GM23338 (cell line): ENCODE measurements at regions not wholly inside any gene's neighbourhood (a gene's known extent, or its start where the extent isn't known, plus 50 kb on each side); places are given as distances from the start of the nearest gene placed in this dataset.

Source experiments
- ATAC-seq: fragments of 200-7000 bp; cut with Tn5 transposase; 3 replicates; pipeline ENCODE4 v1.9.1; 2020
- DNase-seq: peaks from one replicate; pipeline ENCODE4 v3.0.0-alpha.2; 2015; ENCODE audit warnings: low spot score
- H2AFZ ChIP-seq: fragments of 200-600 bp; sonication (generic); 2 replicates; pipeline ENCODE4 v1.8.0; 2016; ENCODE audit warnings: antibody characterized with exemption, mild to moderate bottlenecking, moderate library complexity
- H3F3A ChIP-seq: fragments of 200-600 bp; sonication (generic); replicated peaks from 2 replicates; pipeline ENCODE4 v1.8.0; 2017; ENCODE audit warnings: antibody characterized with exemption, mixed run types, low read depth
- H3K27ac ChIP-seq: fragments of 200-600 bp; sonication (generic); 2 replicates; pipeline ENCODE4 v1.6.1; 2016; ENCODE audit warnings: low read depth
- H3K27me3 ChIP-seq: fragments of 200-600 bp; sonication (generic); 2 replicates; pipeline ENCODE4 v1.8.0; 2016; ENCODE audit warnings: mild to moderate bottlenecking, mixed run types, moderate library complexity; ENCODE audit not compliant: insufficient read depth
- H3K36me3 ChIP-seq: fragments of 200-600 bp; sonication (generic); 2 replicates; pipeline ENCODE4 v1.8.0; 2016; ENCODE audit warnings: mild to moderate bottlenecking; ENCODE audit not compliant: insufficient read depth
- H3K4me1 ChIP-seq: fragments of 200-600 bp; sonication (generic); 2 replicates; pipeline ENCODE4 v1.8.0; 2016; ENCODE audit warnings: mild to moderate bottlenecking, moderate library complexity; ENCODE audit not compliant: insufficient read depth
- H3K4me2 ChIP-seq: fragments of 200-600 bp; sonication (generic); 2 replicates; pipeline ENCODE4 v1.7.1; 2017; ENCODE audit warnings: mixed run types
- H3K4me3 ChIP-seq: fragments of 200-600 bp; sonication (generic); 2 replicates; pipeline ENCODE4 v1.6.1; 2016; ENCODE audit warnings: mixed run types
- H3K79me2 ChIP-seq: fragments of 200-600 bp; sonication (generic); replicated peaks from 2 replicates; pipeline ENCODE4 v1.8.0; 2017; ENCODE audit warnings: mild to moderate bottlenecking; ENCODE audit not compliant: insufficient read depth
- H3K9me2 ChIP-seq: fragments of 200-600 bp; sonication (generic); 2 replicates; pipeline ENCODE4 v1.8.0; 2017; ENCODE audit not compliant: insufficient read depth
- H4K20me1 ChIP-seq: fragments of 200-600 bp; sonication (generic); replicated peaks from 2 replicates; pipeline ENCODE4 v1.8.0; 2017; ENCODE audit warnings: mild to moderate bottlenecking; ENCODE audit not compliant: insufficient read depth
- H3K27ac Mint-ChIP-seq: 2 replicates; pipeline ENCODE4 v1.8.0; 2020; ENCODE audit warnings: inconsistent platforms, mild to moderate bottlenecking, moderate library complexity, mixed read lengths
- H3K27me3 Mint-ChIP-seq: 3 replicates; pipeline ENCODE4 v1.8.0; 2022; ENCODE audit warnings: low read depth, mild to moderate bottlenecking, moderate library complexity, mixed read lengths, inconsistent platforms; ENCODE audit not compliant: insufficient read depth, poor library complexity
- H3K36me3 Mint-ChIP-seq: 3 replicates; pipeline ENCODE4 v1.8.0; 2021; ENCODE audit warnings: low read depth, mild to moderate bottlenecking, inconsistent platforms, moderate library complexity, mixed read lengths
- H3K4me1 Mint-ChIP-seq: 3 replicates; pipeline ENCODE4 v1.8.0; 2020; ENCODE audit warnings: mild to moderate bottlenecking, inconsistent platforms, mixed read lengths
- H3K4me3 Mint-ChIP-seq: 3 replicates; pipeline ENCODE4 v1.8.0; 2021; ENCODE audit warnings: moderate library complexity, mild to moderate bottlenecking, inconsistent platforms, mixed read lengths
- H3K9me3 Mint-ChIP-seq: 3 replicates; pipeline ENCODE4 v1.8.0; 2020; ENCODE audit warnings: moderate library complexity, mild to moderate bottlenecking, inconsistent platforms, mixed read lengths
- CREB1 ChIP-seq: fragments of 250-450 bp; sonication (Bioruptor Pico); IDR thresholded peaks from 2 replicates; pipeline ENCODE4 v1.5.0; 2020; ENCODE audit warnings: low read depth, mild to moderate bottlenecking, moderate library complexity
- EZH2 ChIP-seq: fragments of 200-600 bp; sonication (generic); IDR thresholded peaks from one replicate; pipeline ENCODE4 v1.8.0; 2017; ENCODE audit warnings: antibody characterized with exemption, mild to moderate bottlenecking, low read depth; ENCODE audit not compliant: unreplicated experiment
- JUNB ChIP-seq: IDR thresholded peaks from one replicate; pipeline ENCODE4 v1.6.1; 2016; ENCODE audit warnings: antibody characterized with exemption; ENCODE audit not compliant: unreplicated experiment
- NANOG ChIP-seq: IDR thresholded peaks from 2 replicates; pipeline ENCODE4 v1.6.1; 2016; ENCODE audit warnings: antibody characterized with exemption, borderline replicate concordance
- ZNF114 ChIP-seq: fragments of 250-450 bp; sonication (Bioruptor Pico); IDR thresholded peaks from 2 replicates; pipeline ENCODE4 v1.5.0; 2020; ENCODE audit warnings: mild to moderate bottlenecking, moderate library complexity
- TF ChIP-seq, protein P1 (sequence below): fragments of 250-450 bp; sonication (Bioruptor Pico); IDR thresholded peaks from 2 replicates; pipeline ENCODE4 v1.5.0; 2020; ENCODE audit warnings: mild to moderate bottlenecking, moderate library complexity
- TF ChIP-seq, protein P2 (sequence below), 2 experiments: fragments of 200-600 bp in 1 of 2; sonication (generic) in 1 of 2; conservative IDR thresholded peaks; 2 replicates each; pipeline versions ENCODE4 v1.5.1 to v1.6.1; 2016 to 2017; ENCODE audit warnings: antibody characterized with exemption in 2 of 2, low read depth in 2 of 2, mild to moderate bottlenecking in 2 of 2, moderate library complexity in 1 of 2

DNA sequence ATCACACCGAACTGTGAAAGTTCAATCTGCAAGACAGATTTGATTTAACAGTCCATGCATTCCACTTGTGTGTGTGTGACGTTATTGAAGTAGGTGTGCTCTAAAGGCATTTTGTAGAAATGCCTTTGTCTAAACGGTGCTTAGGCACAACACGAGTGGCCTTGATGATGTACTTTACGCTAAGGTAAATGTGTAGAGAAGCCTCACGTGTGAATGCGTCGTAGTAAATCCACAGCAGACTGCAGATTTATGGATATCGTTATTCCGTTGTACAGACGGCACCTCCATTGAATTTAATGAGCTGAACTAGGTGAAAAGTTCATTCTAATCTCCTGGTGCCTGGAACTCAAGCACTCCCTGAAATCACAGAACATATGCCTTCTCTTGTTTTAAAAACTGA is 202.8 kb upstream of the STXBP6 start (continued):
- TF ChIP-seq, protein P1, sequence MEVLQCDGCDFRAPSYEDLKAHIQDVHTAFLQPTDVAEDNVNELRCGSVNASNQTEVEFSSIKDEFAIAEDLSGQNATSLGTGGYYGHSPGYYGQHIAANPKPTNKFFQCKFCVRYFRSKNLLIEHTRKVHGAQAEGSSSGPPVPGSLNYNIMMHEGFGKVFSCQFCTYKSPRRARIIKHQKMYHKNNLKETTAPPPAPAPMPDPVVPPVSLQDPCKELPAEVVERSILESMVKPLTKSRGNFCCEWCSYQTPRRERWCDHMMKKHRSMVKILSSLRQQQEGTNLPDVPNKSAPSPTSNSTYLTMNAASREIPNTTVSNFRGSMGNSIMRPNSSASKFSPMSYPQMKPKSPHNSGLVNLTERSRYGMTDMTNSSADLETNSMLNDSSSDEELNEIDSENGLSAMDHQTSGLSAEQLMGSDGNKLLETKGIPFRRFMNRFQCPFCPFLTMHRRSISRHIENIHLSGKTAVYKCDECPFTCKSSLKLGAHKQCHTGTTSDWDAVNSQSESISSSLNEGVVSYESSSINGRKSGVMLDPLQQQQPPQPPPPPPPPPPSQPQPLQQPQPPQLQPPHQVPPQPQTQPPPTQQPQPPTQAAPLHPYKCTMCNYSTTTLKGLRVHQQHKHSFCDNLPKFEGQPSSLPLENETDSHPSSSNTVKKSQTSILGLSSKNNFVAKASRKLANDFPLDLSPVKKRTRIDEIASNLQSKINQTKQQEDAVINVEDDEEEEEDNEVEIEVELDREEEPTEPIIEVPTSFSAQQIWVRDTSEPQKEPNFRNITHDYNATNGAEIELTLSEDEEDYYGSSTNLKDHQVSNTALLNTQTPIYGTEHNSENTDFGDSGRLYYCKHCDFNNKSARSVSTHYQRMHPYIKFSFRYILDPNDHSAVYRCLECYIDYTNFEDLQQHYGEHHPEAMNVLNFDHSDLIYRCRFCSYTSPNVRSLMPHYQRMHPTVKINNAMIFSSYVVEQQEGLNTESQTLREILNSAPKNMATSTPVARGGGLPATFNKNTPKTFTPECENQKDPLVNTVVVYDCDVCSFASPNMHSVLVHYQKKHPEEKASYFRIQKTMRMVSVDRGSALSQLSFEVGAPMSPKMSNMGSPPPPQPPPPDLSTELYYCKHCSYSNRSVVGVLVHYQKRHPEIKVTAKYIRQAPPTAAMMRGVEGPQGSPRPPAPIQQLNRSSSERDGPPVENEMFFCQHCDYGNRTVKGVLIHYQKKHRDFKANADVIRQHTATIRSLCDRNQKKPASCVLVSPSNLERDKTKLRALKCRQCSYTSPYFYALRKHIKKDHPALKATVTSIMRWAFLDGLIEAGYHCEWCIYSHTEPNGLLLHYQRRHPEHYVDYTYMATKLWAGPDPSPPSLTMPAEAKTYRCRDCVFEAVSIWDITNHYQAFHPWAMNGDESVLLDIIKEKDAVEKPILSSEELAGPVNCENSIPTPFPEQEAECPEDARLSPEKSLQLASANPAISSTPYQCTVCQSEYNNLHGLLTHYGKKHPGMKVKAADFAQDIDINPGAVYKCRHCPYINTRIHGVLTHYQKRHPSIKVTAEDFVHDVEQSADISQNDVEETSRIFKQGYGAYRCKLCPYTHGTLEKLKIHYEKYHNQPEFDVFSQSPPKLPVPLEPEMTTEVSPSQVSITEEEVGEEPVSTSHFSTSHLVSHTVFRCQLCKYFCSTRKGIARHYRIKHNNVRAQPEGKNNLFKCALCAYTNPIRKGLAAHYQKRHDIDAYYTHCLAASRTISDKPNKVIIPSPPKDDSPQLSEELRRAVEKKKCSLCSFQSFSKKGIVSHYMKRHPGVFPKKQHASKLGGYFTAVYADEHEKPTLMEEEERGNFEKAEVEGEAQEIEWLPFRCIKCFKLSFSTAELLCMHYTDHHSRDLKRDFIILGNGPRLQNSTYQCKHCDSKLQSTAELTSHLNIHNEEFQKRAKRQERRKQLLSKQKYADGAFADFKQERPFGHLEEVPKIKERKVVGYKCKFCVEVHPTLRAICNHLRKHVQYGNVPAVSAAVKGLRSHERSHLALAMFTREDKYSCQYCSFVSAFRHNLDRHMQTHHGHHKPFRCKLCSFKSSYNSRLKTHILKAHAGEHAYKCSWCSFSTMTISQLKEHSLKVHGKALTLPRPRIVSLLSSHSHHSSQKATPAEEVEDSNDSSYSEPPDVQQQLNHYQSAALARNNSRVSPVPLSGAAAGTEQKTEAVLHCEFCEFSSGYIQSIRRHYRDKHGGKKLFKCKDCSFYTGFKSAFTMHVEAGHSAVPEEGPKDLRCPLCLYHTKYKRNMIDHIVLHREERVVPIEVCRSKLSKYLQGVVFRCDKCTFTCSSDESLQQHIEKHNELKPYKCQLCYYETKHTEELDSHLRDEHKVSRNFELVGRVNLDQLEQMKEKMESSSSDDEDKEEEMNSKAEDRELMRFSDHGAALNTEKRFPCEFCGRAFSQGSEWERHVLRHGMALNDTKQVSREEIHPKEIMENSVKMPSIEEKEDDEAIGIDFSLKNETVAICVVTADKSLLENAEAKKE (CRISPR knock-in tag), result no peak
- TF ChIP-seq JUNB, result no peak
- TF ChIP-seq, protein P2, sequence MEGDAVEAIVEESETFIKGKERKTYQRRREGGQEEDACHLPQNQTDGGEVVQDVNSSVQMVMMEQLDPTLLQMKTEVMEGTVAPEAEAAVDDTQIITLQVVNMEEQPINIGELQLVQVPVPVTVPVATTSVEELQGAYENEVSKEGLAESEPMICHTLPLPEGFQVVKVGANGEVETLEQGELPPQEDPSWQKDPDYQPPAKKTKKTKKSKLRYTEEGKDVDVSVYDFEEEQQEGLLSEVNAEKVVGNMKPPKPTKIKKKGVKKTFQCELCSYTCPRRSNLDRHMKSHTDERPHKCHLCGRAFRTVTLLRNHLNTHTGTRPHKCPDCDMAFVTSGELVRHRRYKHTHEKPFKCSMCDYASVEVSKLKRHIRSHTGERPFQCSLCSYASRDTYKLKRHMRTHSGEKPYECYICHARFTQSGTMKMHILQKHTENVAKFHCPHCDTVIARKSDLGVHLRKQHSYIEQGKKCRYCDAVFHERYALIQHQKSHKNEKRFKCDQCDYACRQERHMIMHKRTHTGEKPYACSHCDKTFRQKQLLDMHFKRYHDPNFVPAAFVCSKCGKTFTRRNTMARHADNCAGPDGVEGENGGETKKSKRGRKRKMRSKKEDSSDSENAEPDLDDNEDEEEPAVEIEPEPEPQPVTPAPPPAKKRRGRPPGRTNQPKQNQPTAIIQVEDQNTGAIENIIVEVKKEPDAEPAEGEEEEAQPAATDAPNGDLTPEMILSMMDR (conservative IDR thresholded peaks at IDR 0.05; ENCODE audit: low read depth in 2 of 2), result no peak

DNA sequence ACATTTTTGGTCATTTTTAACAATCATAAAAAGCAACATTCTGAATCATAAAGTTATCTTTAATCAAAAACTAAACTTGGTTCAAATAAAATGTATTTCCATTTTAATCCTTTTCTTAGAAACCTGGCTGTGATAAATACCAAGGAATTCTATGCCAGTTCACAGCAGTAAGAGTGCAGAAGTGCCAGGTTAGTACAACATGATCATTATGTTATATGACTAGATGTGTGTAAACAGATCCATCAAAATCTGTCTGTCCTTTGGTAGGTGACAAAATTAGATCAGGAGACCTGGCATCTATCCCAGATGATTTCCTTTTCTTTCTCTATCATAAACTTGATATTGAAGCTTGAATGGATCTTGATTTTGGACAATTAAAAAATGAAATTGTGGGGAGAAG is 200.6 kb upstream of the STXBP6 start:
- H4K20me1 ChIP-seq, result no peaks in the 10 kb centered on the region
- no peaks in the 10 kb centered on the region for H3K27me3 Mint-ChIP-seq
- H3K9me2 ChIP-seq, result peaks cover under 1% of the 10 kb centered on the region; the same call in 1 of the 2 replicates
- DNase-seq (no peak), ATAC-seq (no peak)
- H2AFZ ChIP-seq, result no peak overlapping the region
- H3F3A ChIP-seq, result no peaks in the 10 kb centered on the region
- H3K4me3 Mint-ChIP-seq, result no peak overlapping the region
- no peak overlapping the region for H3K4me3 ChIP-seq
- H3K4me1 ChIP-seq, result no peaks in the 10 kb centered on the region
- H3K4me2 ChIP-seq, result no peak overlapping the region
- H3K27ac Mint-ChIP-seq, result no peak overlapping the region
- no peaks in the 10 kb centered on the region for H3K27me3 ChIP-seq
- no peaks in the 10 kb centered on the region for H3K79me2 ChIP-seq
- no peaks in the 10 kb centered on the region for H3K36me3 ChIP-seq
- no peaks in the 10 kb centered on the region for H3K9me3 Mint-ChIP-seq
- H3K4me1 Mint-ChIP-seq, result no peaks in the 10 kb centered on the region
- H3K36me3 Mint-ChIP-seq, result no peaks in the 10 kb centered on the region
- no peak overlapping the region for H3K27ac ChIP-seq
- TF ChIP-seq, protein P1 (CRISPR knock-in tag), result no peak
- TF ChIP-seq EZH2, result no peak
- no peak for TF ChIP-seq ZNF114
- TF ChIP-seq CREB1, result no peak
- no peak for TF ChIP-seq NANOG
